ENCODE measurements at regions not wholly inside any gene's neighbourhood (a gene's known extent, or its start where the extent isn't known, plus 50 kb on each side); places are given as distances from the start of the nearest gene placed in this dataset.

GRCh38 chr14:97477353-97477752 is 680.2 kb downstream of the VRK1 start:
- Histone ChIP-seq H3K9ac (ENCODE audit: low read depth, low read length, poor library complexity) (no peak overlapping the region), H3K79me1 (ENCODE audit: low read depth, low read length) (no peaks in the 10 kb centered on the region), H3K23ac (ENCODE audit: low read depth, low read length, poor library complexity) (no peak overlapping the region), H2AFZ (ENCODE audit: low read length) (no peak overlapping the region), H2BK5ac (ENCODE audit: low read length) (no peak overlapping the region), H3K27me3 (ENCODE audit: control insufficient read depth in 3 of 3, insufficient read depth in 3 of 3, low read depth in 1 of 3, low read length in 3 of 3) (no peaks in the 10 kb centered on the region), H3K4ac (ENCODE audit: low read length) (no peak overlapping the region), H3K4me2 (ENCODE audit: insufficient read depth, low read length, poor library complexity, severe bottlenecking) (no peak overlapping the region), H2AK5ac (ENCODE audit: low read depth, low read length) (no peak overlapping the region), H3K4me3 (ENCODE audit: low read length in 2 of 2) (no peak overlapping the region), H2BK120ac (ENCODE audit: low read depth, low read length) (no peak overlapping the region), H2BK15ac (ENCODE audit: low read length) (no peak overlapping the region), H3K9me3 (replicated peaks in 1 of 2; ENCODE audit: control insufficient read depth in 2 of 2, insufficient read depth in 1 of 2, low read depth in 1 of 2, low read length in 2 of 2) (no peaks in the 10 kb centered on the region), H2BK12ac (ENCODE audit: low read length) (no peak overlapping the region), H3K4me1 (ENCODE audit: control insufficient read depth in 2 of 2, insufficient read depth in 1 of 2, low read depth in 1 of 2, low read length in 2 of 2) (no peaks in the 10 kb centered on the region), H3K18ac (ENCODE audit: low read length) (no peak overlapping the region), H3K27ac (replicated peaks; ENCODE audit: low read length) (no peak overlapping the region), H4K8ac (ENCODE audit: low read depth, low read length) (no peak overlapping the region), H3K36me3 (replicated peaks in 1 of 2; ENCODE audit: control insufficient read depth in 2 of 2, insufficient read depth in 2 of 2, low read length in 2 of 2) (no peaks in the 10 kb centered on the region), H4K91ac (ENCODE audit: low read depth, low read length, poor library complexity) (no peak overlapping the region), H3K14ac (ENCODE audit: low read length) (no peak overlapping the region)
- no CpG with 5 or more reads among the region's 4 CpGs for WGBS, 2 donors (ENCODE audit: extremely low coverage in 2 of 2, insufficient read length in 2 of 2, insufficient replicate concordance in 1 of 2)
- DNase-seq (ENCODE audit: low spot score) = no peak

GRCh38 chr14:97485201-97485600 is 688.0 kb downstream of the VRK1 start:
- no peak overlapping the region for H2AFZ ChIP-seq (ENCODE audit: low read length)
- H3K23ac ChIP-seq (ENCODE audit: low read depth, low read length, poor library complexity) = no peak overlapping the region
- peaks cover 0 to 6% of the 10 kb centered on the region in 2 donors for H3K4me1 ChIP-seq (ENCODE audit: control insufficient read depth in 2 of 2, insufficient read depth in 1 of 2, low read depth in 1 of 2, low read length in 2 of 2)
- no peak overlapping the region for H4K8ac ChIP-seq (ENCODE audit: low read depth, low read length)
- no peak overlapping the region for H3K14ac ChIP-seq (ENCODE audit: low read length)
- H2BK15ac ChIP-seq (ENCODE audit: low read length) = no peak overlapping the region
- H2AK5ac ChIP-seq (ENCODE audit: low read depth, low read length) = no peak overlapping the region
- H4K91ac ChIP-seq (ENCODE audit: low read depth, low read length, poor library complexity) = no peak overlapping the region
- H3K9me3 ChIP-seq (replicated peaks in 1 of 2; ENCODE audit: control insufficient read depth in 2 of 2, insufficient read depth in 1 of 2, low read depth in 1 of 2, low read length in 2 of 2) = no peaks in the 10 kb centered on the region
- H3K79me1 ChIP-seq (ENCODE audit: low read depth, low read length) = no peaks in the 10 kb centered on the region
- no peak overlapping the region for H3K4me3 ChIP-seq (ENCODE audit: low read length in 2 of 2)
- WGBS, 2 donors (ENCODE audit: extremely low coverage in 2 of 2, insufficient read length in 2 of 2, insufficient replicate concordance in 1 of 2) = no CpG with 5 or more reads among the region's 10 CpGs
- no peak overlapping the region for H3K4ac ChIP-seq (ENCODE audit: low read length)
- H3K27me3 ChIP-seq (ENCODE audit: control insufficient read depth in 3 of 3, insufficient read depth in 3 of 3, low read depth in 1 of 3, low read length in 3 of 3) = no peaks in the 10 kb centered on the region
- DNase-seq (ENCODE audit: low spot score) = no peak
- no peak overlapping the region for H2BK120ac ChIP-seq (ENCODE audit: low read depth, low read length)
- no peak overlapping the region for H3K18ac ChIP-seq (ENCODE audit: low read length)
- no peaks in the 10 kb centered on the region for H3K36me3 ChIP-seq (replicated peaks in 1 of 2; ENCODE audit: control insufficient read depth in 2 of 2, insufficient read depth in 2 of 2, low read length in 2 of 2)
- H3K4me2 ChIP-seq (ENCODE audit: insufficient read depth, low read length, poor library complexity, severe bottlenecking) = no peak overlapping the region
- H2BK5ac ChIP-seq (ENCODE audit: low read length) = no peak overlapping the region
- no peak overlapping the region for H3K27ac ChIP-seq (replicated peaks; ENCODE audit: low read length)
- H2BK12ac ChIP-seq (ENCODE audit: low read length) = no peak overlapping the region
- H3K9ac ChIP-seq (ENCODE audit: low read depth, low read length, poor library complexity) = no peak overlapping the region

GRCh38 chr14:97486601-97487120 is 689.5 kb downstream of the VRK1 start:
- no CpG with 5 or more reads among the region's 13 CpGs for WGBS, 2 donors (ENCODE audit: extremely low coverage in 2 of 2, insufficient read length in 2 of 2, insufficient replicate concordance in 1 of 2)
- H3K4me2 ChIP-seq (ENCODE audit: insufficient read depth, low read length, poor library complexity, severe bottlenecking) = no peak overlapping the region

GRCh38 chr14:97489750-97490149 is 692.6 kb downstream of the VRK1 start:
- H2BK5ac ChIP-seq (ENCODE audit: low read length) = no peak overlapping the region
- peaks cover 0 to 6% of the 10 kb centered on the region in 2 donors for H3K4me1 ChIP-seq (ENCODE audit: control insufficient read depth in 2 of 2, insufficient read depth in 1 of 2, low read depth in 1 of 2, low read length in 2 of 2)

More at GRCh38 chr14:97486601-97487120, 689.5 kb downstream of the VRK1 start:
- Histone ChIP-seq H3K9ac (ENCODE audit: low read depth, low read length, poor library complexity) (no peak overlapping the region), H2BK15ac (ENCODE audit: low read length) (no peak overlapping the region), H3K14ac (ENCODE audit: low read length) (no peak overlapping the region), H3K27ac (replicated peaks; ENCODE audit: low read length) (no peak overlapping the region), H3K27me3 (ENCODE audit: control insufficient read depth in 3 of 3, insufficient read depth in 3 of 3, low read depth in 1 of 3, low read length in 3 of 3) (no peaks in the 10 kb centered on the region), H4K8ac (ENCODE audit: low read depth, low read length) (no peak overlapping the region), H3K4me1 (ENCODE audit: control insufficient read depth in 2 of 2, insufficient read depth in 1 of 2, low read depth in 1 of 2, low read length in 2 of 2) (peaks cover 0 to 6% of the 10 kb centered on the region in 2 donors), H3K9me3 (replicated peaks in 1 of 2; ENCODE audit: control insufficient read depth in 2 of 2, insufficient read depth in 1 of 2, low read depth in 1 of 2, low read length in 2 of 2) (no peaks in the 10 kb centered on the region), H2AFZ (ENCODE audit: low read length) (no peak overlapping the region), H3K36me3 (replicated peaks in 1 of 2; ENCODE audit: control insufficient read depth in 2 of 2, insufficient read depth in 2 of 2, low read length in 2 of 2) (no peaks in the 10 kb centered on the region), H2BK12ac (ENCODE audit: low read length) (no peak overlapping the region), H2AK5ac (ENCODE audit: low read depth, low read length) (no peak overlapping the region), H3K4ac (ENCODE audit: low read length) (no peak overlapping the region), H2BK5ac (ENCODE audit: low read length) (no peak overlapping the region), H3K23ac (ENCODE audit: low read depth, low read length, poor library complexity) (no peak overlapping the region), H4K91ac (ENCODE audit: low read depth, low read length, poor library complexity) (no peak overlapping the region), H3K18ac (ENCODE audit: low read length) (no peak overlapping the region), H2BK120ac (ENCODE audit: low read depth, low read length) (no peak overlapping the region), H3K4me3 (ENCODE audit: low read length in 2 of 2) (no peak overlapping the region), H3K79me1 (ENCODE audit: low read depth, low read length) (no peaks in the 10 kb centered on the region)
- no peak for DNase-seq (ENCODE audit: low spot score)

More at GRCh38 chr14:97489750-97490149, 692.6 kb downstream of the VRK1 start:
- Histone ChIP-seq H3K4me3 (ENCODE audit: low read length in 2 of 2) (no peak overlapping the region), H3K9ac (ENCODE audit: low read depth, low read length, poor library complexity) (no peak overlapping the region), H4K91ac (ENCODE audit: low read depth, low read length, poor library complexity) (no peak overlapping the region), H3K36me3 (replicated peaks in 1 of 2; ENCODE audit: control insufficient read depth in 2 of 2, insufficient read depth in 2 of 2, low read length in 2 of 2) (no peaks in the 10 kb centered on the region), H3K23ac (ENCODE audit: low read depth, low read length, poor library complexity) (no peak overlapping the region), H4K8ac (ENCODE audit: low read depth, low read length) (no peak overlapping the region), H3K9me3 (replicated peaks in 1 of 2; ENCODE audit: control insufficient read depth in 2 of 2, insufficient read depth in 1 of 2, low read depth in 1 of 2, low read length in 2 of 2) (no peaks in the 10 kb centered on the region), H3K4me2 (ENCODE audit: insufficient read depth, low read length, poor library complexity, severe bottlenecking) (no peak overlapping the region), H2BK120ac (ENCODE audit: low read depth, low read length) (no peak overlapping the region), H3K18ac (ENCODE audit: low read length) (no peak overlapping the region), H2BK12ac (ENCODE audit: low read length) (no peak overlapping the region), H2BK15ac (ENCODE audit: low read length) (no peak overlapping the region), H3K14ac (ENCODE audit: low read length) (no peak overlapping the region), H3K79me1 (ENCODE audit: low read depth, low read length) (no peaks in the 10 kb centered on the region), H3K27ac (replicated peaks; ENCODE audit: low read length) (no peak overlapping the region), H3K27me3 (ENCODE audit: control insufficient read depth in 3 of 3, insufficient read depth in 3 of 3, low read depth in 1 of 3, low read length in 3 of 3) (no peaks in the 10 kb centered on the region), H2AFZ (ENCODE audit: low read length) (no peak overlapping the region), H3K4ac (ENCODE audit: low read length) (no peak overlapping the region), H2AK5ac (ENCODE audit: low read depth, low read length) (no peak overlapping the region)
- no peak for DNase-seq (ENCODE audit: low spot score)
- no CpG with 5 or more reads among the region's 10 CpGs for WGBS, 2 donors (ENCODE audit: extremely low coverage in 2 of 2, insufficient read length in 2 of 2, insufficient replicate concordance in 1 of 2)
